NB4 (cell line): ENCODE measurements at regions not wholly inside any gene's neighbourhood (a gene's known extent, or its start where the extent isn't known, plus 50 kb on each side); places are given as distances from the start of the nearest gene placed in this dataset.

Source experiments
- MYC ChIP-seq: IDR thresholded peaks from 2 replicates; pipeline ENCODE4 v1.6.1; 2011; ENCODE audit warnings: low read depth, low read length
- POLR2A ChIP-seq: IDR thresholded peaks from 2 replicates; pipeline ENCODE4 v1.6.1; 2011; ENCODE audit warnings: mild to moderate bottlenecking; ENCODE audit not compliant: insufficient read length; ENCODE audit errors: extremely low read depth
- TF ChIP-seq, protein P1 (sequence below): IDR thresholded peaks from one replicate; pipeline ENCODE4 v1.5.1; 2012; ENCODE audit warnings: low read depth, low read length

DNA sequence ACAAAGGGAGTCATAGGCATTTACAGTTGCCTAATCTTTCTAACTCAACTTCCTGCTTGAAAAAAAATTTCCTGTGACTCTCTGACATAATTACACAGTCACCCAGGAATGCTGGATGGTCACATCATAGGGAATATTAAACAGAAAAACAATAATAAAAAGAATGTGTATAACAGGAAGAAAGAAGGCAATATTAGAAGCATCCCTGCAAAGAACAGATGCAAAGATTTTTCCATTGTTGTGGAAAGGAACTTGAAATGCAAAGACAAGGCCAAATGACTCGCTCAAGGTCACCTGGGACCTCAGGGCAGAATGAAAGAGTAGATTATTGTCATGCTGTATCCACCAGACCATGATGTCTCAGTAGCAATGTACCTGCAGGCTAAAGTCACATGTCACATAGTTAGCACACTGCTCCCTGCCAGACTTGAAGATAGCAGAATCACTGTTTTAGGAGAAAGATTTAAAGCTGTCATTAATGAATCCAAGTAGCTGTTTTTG is 184.3 kb downstream of the CYYR1 start:
- no peak for TF ChIP-seq POLR2A
- TF ChIP-seq, protein P1, sequence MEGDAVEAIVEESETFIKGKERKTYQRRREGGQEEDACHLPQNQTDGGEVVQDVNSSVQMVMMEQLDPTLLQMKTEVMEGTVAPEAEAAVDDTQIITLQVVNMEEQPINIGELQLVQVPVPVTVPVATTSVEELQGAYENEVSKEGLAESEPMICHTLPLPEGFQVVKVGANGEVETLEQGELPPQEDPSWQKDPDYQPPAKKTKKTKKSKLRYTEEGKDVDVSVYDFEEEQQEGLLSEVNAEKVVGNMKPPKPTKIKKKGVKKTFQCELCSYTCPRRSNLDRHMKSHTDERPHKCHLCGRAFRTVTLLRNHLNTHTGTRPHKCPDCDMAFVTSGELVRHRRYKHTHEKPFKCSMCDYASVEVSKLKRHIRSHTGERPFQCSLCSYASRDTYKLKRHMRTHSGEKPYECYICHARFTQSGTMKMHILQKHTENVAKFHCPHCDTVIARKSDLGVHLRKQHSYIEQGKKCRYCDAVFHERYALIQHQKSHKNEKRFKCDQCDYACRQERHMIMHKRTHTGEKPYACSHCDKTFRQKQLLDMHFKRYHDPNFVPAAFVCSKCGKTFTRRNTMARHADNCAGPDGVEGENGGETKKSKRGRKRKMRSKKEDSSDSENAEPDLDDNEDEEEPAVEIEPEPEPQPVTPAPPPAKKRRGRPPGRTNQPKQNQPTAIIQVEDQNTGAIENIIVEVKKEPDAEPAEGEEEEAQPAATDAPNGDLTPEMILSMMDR = no peak
- no peak for TF ChIP-seq MYC
